SK-N-SH (cell line): ENCODE measurements at regions not wholly inside any gene's neighbourhood (a gene's known extent, or its start where the extent isn't known, plus 50 kb on each side); places are given as distances from the start of the nearest gene placed in this dataset.

Source experiments
- CTCF ChIA-PET: fragments of 300-600, 350-600 bp; formaldehyde crosslinking; extraction: SDS; loops from one replicate; lab custom pipeline; 2021; lab: Yijun Ruan, JAX
- POLR2A ChIA-PET: fragments of 350-600 bp; sonication (Branson Sonifier 250); formaldehyde crosslinking; extraction: SDS; loops from one replicate; lab custom pipeline; 2020; ENCODE audit warnings: antibody characterized with exemption, inconsistent platforms; lab: Yijun Ruan, JAX
- DNase-seq: peaks from one replicate; pipeline ENCODE4 v3.0.0; 2012
- H2AFZ ChIP-seq: fragments of 200-600 bp; sonication (generic); 2 replicates; pipeline ENCODE4 v1.8.1; 2016; ENCODE audit warnings: antibody characterized with exemption, mild to moderate bottlenecking, low read depth
- H3F3A ChIP-seq: fragments of 200-600 bp; sonication (generic); replicated peaks from 2 replicates; pipeline ENCODE3; 2016; ENCODE audit warnings: antibody characterized with exemption, mild to moderate bottlenecking; ENCODE audit not compliant: insufficient read depth
- H3K27ac ChIP-seq, 2 experiments: fragments of 200-500 bp in 1 of 2; fragments of 200-600 bp in 1 of 2; sonication (Bioruptor generic) in 1 of 2; sonication (generic), shearing (Covaris generic) in 1 of 2; 2 replicates each; pipeline versions ENCODE4 v1.5.1 to v1.6.1; 2014 to 2016; ENCODE audit warnings: low read depth in 2 of 2, inconsistent platforms in 1 of 2, low read length in 1 of 2, mild to moderate bottlenecking in 1 of 2, mixed read lengths in 1 of 2
- H3K27me3 ChIP-seq: fragments of 200-600 bp; sonication (generic), shearing (Covaris generic); 2 replicates; pipeline ENCODE4 v1.6.1; 2016; ENCODE audit warnings: mixed run types; ENCODE audit not compliant: insufficient read depth
- H3K36me3 ChIP-seq, 2 experiments: fragments of 200-500 bp in 1 of 2; fragments of 200-600 bp in 1 of 2; sonication (Bioruptor generic) in 1 of 2; sonication (generic) in 1 of 2; replicated peaks in 1 of 2; 2 replicates each; pipeline versions ENCODE3 to v1.5.1; 2014 to 2016; ENCODE audit warnings: low read length in 1 of 2, mild to moderate bottlenecking in 1 of 2; ENCODE audit not compliant: insufficient read depth in 2 of 2, control insufficient read depth in 1 of 2
- H3K4me1 ChIP-seq, 2 experiments: fragments of 200-500 bp in 1 of 2; fragments of 200-600 bp in 1 of 2; sonication (Bioruptor generic) in 1 of 2; sonication (generic), shearing (Covaris generic) in 1 of 2; 2 replicates each; pipeline versions ENCODE4 v1.5.1 to v1.6.1; 2014 to 2016; ENCODE audit warnings: low read depth in 1 of 2, low read length in 1 of 2, mixed run types in 1 of 2; ENCODE audit not compliant: insufficient read depth in 2 of 2, control insufficient read depth in 1 of 2
- H3K4me2 ChIP-seq: fragments of 200-600 bp; sonication (generic), shearing (Covaris generic); 2 replicates; pipeline ENCODE4 v1.6.1; 2017; ENCODE audit warnings: mixed run types
- H3K4me3 ChIP-seq, 2 experiments: fragments of 200-500 bp in 1 of 2; fragments of 200-600 bp in 1 of 2; sonication (Bioruptor generic) in 1 of 2; sonication (generic), shearing (Covaris generic) in 1 of 2; 2 replicates each; pipeline versions ENCODE4 v1.5.1 to v1.8.1; 2014 to 2016; ENCODE audit warnings: low read depth in 2 of 2, inconsistent platforms in 1 of 2, low read length in 1 of 2, mild to moderate bottlenecking in 1 of 2, mixed read lengths in 1 of 2, moderate library complexity in 1 of 2
- H3K79me2 ChIP-seq: fragments of 200-600 bp; sonication (generic); 2 replicates; pipeline ENCODE4 v1.8.1; 2017; ENCODE audit warnings: mild to moderate bottlenecking; ENCODE audit not compliant: insufficient read depth
- H3K9ac ChIP-seq: fragments of 200-600 bp; sonication (generic); 2 replicates; pipeline ENCODE4 v1.6.1; 2017; ENCODE audit warnings: mixed run types
- H3K9me2 ChIP-seq: fragments of 200-600 bp; sonication (generic); 2 replicates; pipeline ENCODE4 v1.6.1; 2017; ENCODE audit warnings: mixed run types
- H3K9me3 ChIP-seq: fragments of 200-600 bp; sonication (generic); 2 replicates; pipeline ENCODE4 v1.6.1; 2017; ENCODE audit warnings: mixed run types, mild to moderate bottlenecking, moderate library complexity
- H4K20me1 ChIP-seq: fragments of 200-600 bp; sonication (generic); 2 replicates; pipeline ENCODE4 v1.6.1; 2017; ENCODE audit warnings: mild to moderate bottlenecking, mixed run types; ENCODE audit not compliant: insufficient read depth
- CHD2 ChIP-seq: fragments of 150-350 bp; IDR thresholded peaks from 2 replicates; pipeline ENCODE4 v1.6.1; 2018; ENCODE audit warnings: low read length; ENCODE audit not compliant: partially characterized antibody
- FOXM1 ChIP-seq: IDR thresholded peaks from 2 replicates; pipeline ENCODE4 v1.4.0; 2012; ENCODE audit warnings: low read depth, mild to moderate bottlenecking
- GABPA ChIP-seq: IDR thresholded peaks from 2 replicates; pipeline ENCODE4 v1.4.0; 2012; ENCODE audit warnings: low read depth, mild to moderate bottlenecking
- IRF3 ChIP-seq: fragments of 150-350 bp; IDR thresholded peaks from 2 replicates; pipeline ENCODE4 v1.6.1; 2016; ENCODE audit warnings: mild to moderate bottlenecking, low read depth, low read length
- NFIC ChIP-seq: IDR thresholded peaks from 2 replicates; pipeline ENCODE4 v1.4.0; 2012; ENCODE audit warnings: borderline replicate concordance
- REST ChIP-seq: IDR thresholded peaks from 2 replicates; pipeline ENCODE4 v1.6.1; 2012; ENCODE audit warnings: mild to moderate bottlenecking, low read depth, low read length, moderate library complexity
- RXRA ChIP-seq: IDR thresholded peaks from 2 replicates; pipeline ENCODE4 v1.4.0; 2012; ENCODE audit warnings: low read depth, mild to moderate bottlenecking, borderline replicate concordance
- TAF1 ChIP-seq: IDR thresholded peaks from 2 replicates; pipeline ENCODE4 v1.6.1; 2012; ENCODE audit warnings: low read depth, mild to moderate bottlenecking, low read length, moderate library complexity, borderline replicate concordance
- TEAD4 ChIP-seq: IDR thresholded peaks from 2 replicates; pipeline ENCODE4 v1.4.0; 2012; ENCODE audit warnings: mild to moderate bottlenecking, borderline replicate concordance; ENCODE audit not compliant: insufficient read depth
- WGBS: methylation state at CpG from one replicate; pipeline ENCODE4 v1.1.6; 2017; ENCODE audit warnings: low lambda C conversion rate; 5-methylcytosine and 5-hydroxymethylcytosine counted together
- TF ChIP-seq, protein P1 (sequence below): fragments of 200-600 bp; sonication (generic); IDR thresholded peaks from 2 replicates; pipeline ENCODE4 v1.6.1; 2017; ENCODE audit warnings: antibody characterized with exemption, mild to moderate bottlenecking, moderate library complexity

- 57% methylated on average over 17 of the region's 17 CpGs for WGBS
- peak; percentile 23 for DNase-seq
Measured at GRCh38 chr4:8700531-8700930, 108.0 kb downstream of the CPZ start.

GRCh38 chr4:8699479-8700145 is 107.0 kb downstream of the CPZ start:
- TF ChIP-seq TAF1 = no peak
- no peak for TF ChIP-seq TEAD4
- TF ChIP-seq IRF3 = no peak
- peak; percentile 28 for DNase-seq
- H4K20me1 ChIP-seq = no peaks in the 10 kb centered on the region
- peaks cover 0 to 11% of the 10 kb centered on the region in 2 experiments; a peak in 1 of 4 replicates for H3K4me1 ChIP-seq
- ChIA-PET POLR2A (no interaction called here), CTCF (interaction anchor here (0.6 to 2.0 kb wide), 2 partner anchors 11 to 186 kb away, joined by 3 to 14 read pairs; no protein-coding TSS in a partner anchor)
- no peak overlapping the region for H3K4me3 ChIP-seq
- H3K79me2 ChIP-seq = no peaks in the 10 kb centered on the region
- no peak overlapping the region for H3K4me2 ChIP-seq
- H3K36me3 ChIP-seq = no peaks in the 10 kb centered on the region
- no peak overlapping the region for H3K27ac ChIP-seq
- H3K27me3 ChIP-seq = no peaks in the 10 kb centered on the region
- H2AFZ ChIP-seq = no peak overlapping the region
- no peaks in the 10 kb centered on the region for H3K9me2 ChIP-seq
- H3K9me3 ChIP-seq = no peaks in the 10 kb centered on the region
- H3K9ac ChIP-seq = no peak overlapping the region
- H3F3A ChIP-seq = no peaks in the 10 kb centered on the region
- 43% methylated on average over 4 of the region's 24 CpGs for WGBS

More at GRCh38 chr4:8700531-8700930, 108.0 kb downstream of the CPZ start:
- Histone ChIP-seq H3K4me2 (no peak overlapping the region), H2AFZ (no peak overlapping the region), H3K4me1 (peaks cover 0 to 21% of the 10 kb centered on the region in 2 experiments; a peak in 1 of 4 replicates), H3K27me3 (no peaks in the 10 kb centered on the region), H3K36me3 (no peaks in the 10 kb centered on the region), H3K9ac (no peak overlapping the region), H3K4me3 (no peak overlapping the region), H3F3A (no peaks in the 10 kb centered on the region), H3K79me2 (no peaks in the 10 kb centered on the region), H4K20me1 (no peaks in the 10 kb centered on the region), H3K9me2 (no peaks in the 10 kb centered on the region), H3K9me3 (no peaks in the 10 kb centered on the region), H3K27ac (no peak overlapping the region)
- CTCF ChIA-PET = interaction anchor here (2.0 kb wide), 1 partner anchor 12 kb away, joined by 14 read pairs; no protein-coding TSS in a partner anchor
- POLR2A ChIA-PET = no interaction called here
- TF ChIP-seq, protein P1, sequence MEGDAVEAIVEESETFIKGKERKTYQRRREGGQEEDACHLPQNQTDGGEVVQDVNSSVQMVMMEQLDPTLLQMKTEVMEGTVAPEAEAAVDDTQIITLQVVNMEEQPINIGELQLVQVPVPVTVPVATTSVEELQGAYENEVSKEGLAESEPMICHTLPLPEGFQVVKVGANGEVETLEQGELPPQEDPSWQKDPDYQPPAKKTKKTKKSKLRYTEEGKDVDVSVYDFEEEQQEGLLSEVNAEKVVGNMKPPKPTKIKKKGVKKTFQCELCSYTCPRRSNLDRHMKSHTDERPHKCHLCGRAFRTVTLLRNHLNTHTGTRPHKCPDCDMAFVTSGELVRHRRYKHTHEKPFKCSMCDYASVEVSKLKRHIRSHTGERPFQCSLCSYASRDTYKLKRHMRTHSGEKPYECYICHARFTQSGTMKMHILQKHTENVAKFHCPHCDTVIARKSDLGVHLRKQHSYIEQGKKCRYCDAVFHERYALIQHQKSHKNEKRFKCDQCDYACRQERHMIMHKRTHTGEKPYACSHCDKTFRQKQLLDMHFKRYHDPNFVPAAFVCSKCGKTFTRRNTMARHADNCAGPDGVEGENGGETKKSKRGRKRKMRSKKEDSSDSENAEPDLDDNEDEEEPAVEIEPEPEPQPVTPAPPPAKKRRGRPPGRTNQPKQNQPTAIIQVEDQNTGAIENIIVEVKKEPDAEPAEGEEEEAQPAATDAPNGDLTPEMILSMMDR = no peak
- TF ChIP-seq RXRA = no peak
- TF ChIP-seq GABPA = no peak

DNA sequence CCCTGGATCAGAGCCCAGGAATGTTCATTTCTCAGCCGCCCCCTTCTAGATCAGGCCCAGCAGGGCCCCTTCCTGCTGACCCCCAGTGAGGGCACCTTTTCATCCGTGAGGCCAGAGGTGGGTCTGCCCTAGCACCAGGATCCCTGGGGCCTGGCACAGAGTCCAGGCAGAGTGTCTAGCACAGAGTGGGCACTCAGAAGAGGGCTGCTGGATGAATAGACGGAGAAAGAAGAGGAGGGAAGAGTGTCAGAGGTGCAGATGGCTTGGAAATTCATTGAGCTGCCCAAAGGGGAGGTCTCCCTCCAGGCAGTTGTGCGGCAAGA is 106.5 kb downstream of the CPZ start:
- Histone ChIP-seq H3F3A (no peaks in the 10 kb centered on the region), H3K79me2 (no peaks in the 10 kb centered on the region), H2AFZ (no peak overlapping the region), H3K4me2 (no peak overlapping the region), H3K9me2 (no peaks in the 10 kb centered on the region), H3K9me3 (no peaks in the 10 kb centered on the region), H3K27ac (no peak overlapping the region), H3K36me3 (no peaks in the 10 kb centered on the region), H3K4me3 (no peak overlapping the region), H3K9ac (no peak overlapping the region), H3K4me1 (peaks cover 0 to 6% of the 10 kb centered on the region in 2 experiments; a peak in 1 of 4 replicates), H4K20me1 (no peaks in the 10 kb centered on the region), H3K27me3 (no peaks in the 10 kb centered on the region)
- no peak for DNase-seq
- TF ChIP-seq CHD2 (no peak), FOXM1 (no peak), NFIC (no peak), REST (no peak)
- CTCF ChIA-PET = interaction anchor here (0.6 to 2.0 kb wide), 2 partner anchors 11 to 186 kb away, joined by 3 to 14 read pairs; no protein-coding TSS in a partner anchor
- 28% methylated on average over 4 of the region's 4 CpGs for WGBS
- POLR2A ChIA-PET = no interaction called here
